ENCODE measurements at regions not wholly inside any gene's neighbourhood (a gene's known extent, or its start where the extent isn't known, plus 50 kb on each side); places are given as distances from the start of the nearest gene placed in this dataset.

- no peak for DNase-seq (ENCODE audit: low read depth in 2 of 3, low spot score in 1 of 3)
Measured at GRCh38 chr11:15616130-15617105, 501.7 kb downstream of the INSC start.

GRCh38 chr11:15617126-15617525, 502.4 kb downstream of the INSC start:
- DNase-seq (ENCODE audit: low read depth in 2 of 3, low spot score in 1 of 3), result no peak

GRCh38 chr11:15618583-15619032, 503.9 kb downstream of the INSC start:
- no peak for DNase-seq (ENCODE audit: low read depth in 2 of 3, low spot score in 1 of 3)

- no peak for DNase-seq (ENCODE audit: low read depth in 2 of 3, low spot score in 1 of 3)
Measured at GRCh38 chr11:15621565-15621964, 506.8 kb downstream of the INSC start.

GRCh38 chr11:15622231-15622890, 507.6 kb downstream of the INSC start:
- DNase-seq (ENCODE audit: low read depth in 2 of 3, low spot score in 1 of 3), result no peak

GRCh38 chr11:15624701-15625100, 510.0 kb downstream of the INSC start:
- DNase-seq (ENCODE audit: low read depth in 2 of 3, low spot score in 1 of 3), result no peak

GRCh38 chr11:15625691-15626090, 511.0 kb downstream of the INSC start:
- no peak for DNase-seq (ENCODE audit: low read depth in 2 of 3, low spot score in 1 of 3)

- DNase-seq (ENCODE audit: low read depth in 2 of 3, low spot score in 1 of 3), result no peak
Measured at GRCh38 chr11:15627560-15627959, 512.8 kb downstream of the INSC start.

- no peak for DNase-seq (ENCODE audit: low read depth in 2 of 3, low spot score in 1 of 3)
Measured at GRCh38 chr11:15629690-15630321, 515.1 kb downstream of the INSC start.

GRCh38 chr11:15630896-15631295, 516.2 kb downstream of the INSC start:
- DNase-seq (ENCODE audit: low read depth in 2 of 3, low spot score in 1 of 3), result no peak

- no peak for DNase-seq (ENCODE audit: low read depth in 2 of 3, low spot score in 1 of 3)
Measured at GRCh38 chr11:15635521-15635920, 520.8 kb downstream of the INSC start.

GRCh38 chr11:15636521-15637089, 521.9 kb downstream of the INSC start:
- no peak for DNase-seq (ENCODE audit: low read depth in 2 of 3, low spot score in 1 of 3)

- DNase-seq (ENCODE audit: low read depth in 2 of 3, low spot score in 1 of 3), result no peak
Measured at GRCh38 chr11:15638386-15638787, 523.7 kb downstream of the INSC start.

- DNase-seq (ENCODE audit: low read depth in 2 of 3, low spot score in 1 of 3), result no peak
Measured at GRCh38 chr11:15640318-15640717, 525.6 kb downstream of the INSC start.

GRCh38 chr11:15641271-15642045, 526.7 kb downstream of the INSC start:
- DNase-seq (ENCODE audit: low read depth in 2 of 3, low spot score in 1 of 3), result no peak

- DNase-seq (ENCODE audit: low read depth in 2 of 3, low spot score in 1 of 3), result no peak
Measured at GRCh38 chr11:15645201-15645600, 530.5 kb downstream of the INSC start.

- DNase-seq (ENCODE audit: low read depth in 2 of 3, low spot score in 1 of 3), result no peak
Measured at GRCh38 chr11:15649371-15650104, 534.8 kb downstream of the INSC start.

GRCh38 chr11:15650105-15650938, 535.6 kb downstream of the INSC start:
- DNase-seq (ENCODE audit: low read depth in 2 of 3, low spot score in 1 of 3), result peak; percentile 61 to 74 (median 64)

GRCh38 chr11:15651033-15651432, 536.3 kb downstream of the INSC start:
- no peak for DNase-seq (ENCODE audit: low read depth in 2 of 3, low spot score in 1 of 3)
